SJSA1 (cell line): ENCODE measurements at regions not wholly inside any gene's neighbourhood (a gene's known extent, or its start where the extent isn't known, plus 50 kb on each side); places are given as distances from the start of the nearest gene placed in this dataset.

Source experiments
- DNase-seq, 2 experiments: peaks; one replicate each; pipeline ENCODE4 v3.0.0-alpha.2; 2015 to 2020; ENCODE audit warnings: low spot score in 2 of 2, low read depth in 1 of 2
- H3K27ac ChIP-seq: fragments of 250-450 bp; sonication (Bioruptor Pico); 2 replicates; pipeline ENCODE4 v1.5.1; 2020; ENCODE audit warnings: mild to moderate bottlenecking, moderate library complexity
- H3K27me3 ChIP-seq: fragments of 250-450 bp; sonication (Bioruptor Pico); replicated peaks from 2 replicates; pipeline ENCODE4 v1.5.1; 2020; ENCODE audit warnings: mild to moderate bottlenecking, moderate library complexity
- H3K36me3 ChIP-seq: fragments of 250-450 bp; sonication (Bioruptor Pico); 2 replicates; pipeline ENCODE4 v1.5.1; 2020; ENCODE audit warnings: mild to moderate bottlenecking
- H3K4me1 ChIP-seq: fragments of 250-450 bp; sonication (Bioruptor Pico); replicated peaks from 2 replicates; pipeline ENCODE4 v1.6.1; 2021; ENCODE audit warnings: mild to moderate bottlenecking
- H3K4me3 ChIP-seq: fragments of 250-450 bp; sonication (Bioruptor Pico); 2 replicates; pipeline ENCODE4 v1.5.1; 2020; ENCODE audit warnings: mild to moderate bottlenecking
- H3K9me3 ChIP-seq: fragments of 250-450 bp; sonication (Bioruptor Pico); replicated peaks from 2 replicates; pipeline ENCODE4 v1.5.1; 2020; ENCODE audit warnings: mild to moderate bottlenecking

- Histone ChIP-seq H3K4me1 (peaks cover 38% of the 10 kb centered on the region), H3K9me3 (peaks cover 4% of the 10 kb centered on the region), H3K27ac (peak overlapping the region; percentile 97), H3K4me3 (no peak overlapping the region), H3K36me3 (no peaks in the 10 kb centered on the region), H3K27me3 (no peaks in the 10 kb centered on the region)
- DNase-seq = peak; percentile 72 to 90
Measured at GRCh38 chr22:27670701-27671412, 130.7 kb downstream of the MN1 start.

GRCh38 chr22:27671413-27671935 is 130.1 kb downstream of the MN1 start:
- no peaks in the 10 kb centered on the region for H3K27me3 ChIP-seq
- no peaks in the 10 kb centered on the region for H3K36me3 ChIP-seq
- H3K4me1 ChIP-seq = peaks cover 38% of the 10 kb centered on the region
- H3K9me3 ChIP-seq = peaks cover 1% of the 10 kb centered on the region
- H3K27ac ChIP-seq = peak overlapping the region; percentile 97
- DNase-seq = no peak
- no peak overlapping the region for H3K4me3 ChIP-seq

- H3K27me3 ChIP-seq = no peaks in the 10 kb centered on the region
- H3K9me3 ChIP-seq = no peaks in the 10 kb centered on the region
- no peak overlapping the region for H3K27ac ChIP-seq
- DNase-seq = no peak
- H3K36me3 ChIP-seq = no peaks in the 10 kb centered on the region
- H3K4me3 ChIP-seq = no peak overlapping the region
- peaks cover 38% of the 10 kb centered on the region for H3K4me1 ChIP-seq
Measured at GRCh38 chr22:27672721-27673418, 128.7 kb downstream of the MN1 start.

GRCh38 chr22:27673839-27674238 is 127.7 kb downstream of the MN1 start:
- no peaks in the 10 kb centered on the region for H3K27me3 ChIP-seq
- H3K4me3 ChIP-seq = no peak overlapping the region
- no peaks in the 10 kb centered on the region for H3K36me3 ChIP-seq
- no peak overlapping the region for H3K27ac ChIP-seq
- DNase-seq = no peak
- peaks cover 36% of the 10 kb centered on the region for H3K4me1 ChIP-seq
- no peaks in the 10 kb centered on the region for H3K9me3 ChIP-seq

- Histone ChIP-seq H3K27ac (no peak overlapping the region), H3K4me3 (no peak overlapping the region), H3K27me3 (no peaks in the 10 kb centered on the region), H3K9me3 (no peaks in the 10 kb centered on the region), H3K4me1 (peaks cover 30% of the 10 kb centered on the region), H3K36me3 (no peaks in the 10 kb centered on the region)
- DNase-seq = no peak
Measured at GRCh38 chr22:27674261-27674923, 127.2 kb downstream of the MN1 start.

GRCh38 chr22:27676545-27677213 is 124.9 kb downstream of the MN1 start:
- DNase-seq = no peak
- Histone ChIP-seq H3K4me1 (peaks cover 8% of the 10 kb centered on the region), H3K27me3 (no peaks in the 10 kb centered on the region), H3K9me3 (no peaks in the 10 kb centered on the region), H3K27ac (no peak overlapping the region), H3K36me3 (no peaks in the 10 kb centered on the region), H3K4me3 (no peak overlapping the region)

- no peak for DNase-seq
- H3K27me3 ChIP-seq = no peaks in the 10 kb centered on the region
Measured at GRCh38 chr22:27677905-27678458, 123.6 kb downstream of the MN1 start.

GRCh38 chr22:27679176-27679575 is 122.4 kb downstream of the MN1 start:
- Histone ChIP-seq H3K9me3 (no peaks in the 10 kb centered on the region), H3K27me3 (no peaks in the 10 kb centered on the region), H3K36me3 (no peaks in the 10 kb centered on the region), H3K4me1 (peaks cover 1% of the 10 kb centered on the region), H3K4me3 (no peak overlapping the region), H3K27ac (no peak overlapping the region)
- no peak for DNase-seq

More at GRCh38 chr22:27677905-27678458, 123.6 kb downstream of the MN1 start:
- no peak overlapping the region for H3K27ac ChIP-seq
- no peaks in the 10 kb centered on the region for H3K36me3 ChIP-seq
- peaks cover 8% of the 10 kb centered on the region for H3K4me1 ChIP-seq
- no peaks in the 10 kb centered on the region for H3K9me3 ChIP-seq
- H3K4me3 ChIP-seq = no peak overlapping the region

- Histone ChIP-seq H3K27ac (no peak overlapping the region), H3K27me3 (no peaks in the 10 kb centered on the region), H3K4me1 (no peaks in the 10 kb centered on the region), H3K36me3 (no peaks in the 10 kb centered on the region), H3K9me3 (no peaks in the 10 kb centered on the region), H3K4me3 (no peak overlapping the region)
- DNase-seq = no peak
Measured at GRCh38 chr22:27679693-27680488, 121.7 kb downstream of the MN1 start.

GRCh38 chr22:27680636-27681035 is 120.9 kb downstream of the MN1 start:
- no peaks in the 10 kb centered on the region for H3K27me3 ChIP-seq
- DNase-seq = no peak
- no peaks in the 10 kb centered on the region for H3K36me3 ChIP-seq
- H3K9me3 ChIP-seq = no peaks in the 10 kb centered on the region
- H3K4me3 ChIP-seq = no peak overlapping the region
- no peak overlapping the region for H3K27ac ChIP-seq
- H3K4me1 ChIP-seq = no peaks in the 10 kb centered on the region

- DNase-seq = no peak
- H3K36me3 ChIP-seq = no peaks in the 10 kb centered on the region
- no peak overlapping the region for H3K4me3 ChIP-seq
- no peaks in the 10 kb centered on the region for H3K9me3 ChIP-seq
- H3K4me1 ChIP-seq = no peaks in the 10 kb centered on the region
- no peaks in the 10 kb centered on the region for H3K27me3 ChIP-seq
- H3K27ac ChIP-seq = no peak overlapping the region
Measured at GRCh38 chr22:27681037-27681436, 120.5 kb downstream of the MN1 start.

- no peaks in the 10 kb centered on the region for H3K36me3 ChIP-seq
- no peak for DNase-seq
- H3K4me1 ChIP-seq = peaks cover 11% of the 10 kb centered on the region
- H3K27ac ChIP-seq = no peak overlapping the region
- no peaks in the 10 kb centered on the region for H3K27me3 ChIP-seq
- H3K9me3 ChIP-seq = no peaks in the 10 kb centered on the region
- H3K4me3 ChIP-seq = no peak overlapping the region
Measured at GRCh38 chr22:27682437-27682836, 119.1 kb downstream of the MN1 start.

- DNase-seq = no peak
Measured at GRCh38 chr22:27684901-27685300, 116.7 kb downstream of the MN1 start.

More at GRCh38 chr22:27684901-27685300, 116.7 kb downstream of the MN1 start:
- Histone ChIP-seq H3K27ac (no peak overlapping the region), H3K27me3 (no peaks in the 10 kb centered on the region), H3K4me3 (no peak overlapping the region), H3K4me1 (peaks cover 11% of the 10 kb centered on the region), H3K36me3 (no peaks in the 10 kb centered on the region), H3K9me3 (no peaks in the 10 kb centered on the region)
